H1 (cell line): ENCODE measurements at regions not wholly inside any gene's neighbourhood (a gene's known extent, or its start where the extent isn't known, plus 50 kb on each side); places are given as distances from the start of the nearest gene placed in this dataset.

Source experiments
- CTCF ChIA-PET: fragments of 300-600 bp; sonication (Branson Sonifier 250); formaldehyde crosslinking; loops from one replicate; lab custom pipeline; 2021; ENCODE audit not compliant: partially characterized antibody; lab: Charles Lee
- POLR2A ChIA-PET: fragments of 300-600 bp; sonication (Branson Sonifier 250); formaldehyde crosslinking; loops from one replicate; lab custom pipeline; 2021; ENCODE audit warnings: inconsistent platforms; ENCODE audit not compliant: partially characterized antibody; lab: Charles Lee
- DNase-seq, 2 experiments: peaks; one replicate each; pipeline versions ENCODE4 v3.0.0 to v3.0.0-alpha.2; 2010 to 2022; ENCODE audit warnings: low spot score in 2 of 2, low read depth in 1 of 2, mixed read lengths in 1 of 2
- FAIRE-seq: peaks from 2 replicates; lab custom pipeline; 2011; peaks lifted over from hg19 to GRCh38; lab: Jason Lieb, UNC
- H2AFZ ChIP-seq: 2 replicates; pipeline ENCODE4 v1.8.1; 2012; ENCODE audit warnings: low read length, inconsistent platforms
- H2AK5ac ChIP-seq: 2 replicates; pipeline ENCODE4 v1.6.1; 2013; ENCODE audit warnings: low read depth, low read length
- H2BK120ac ChIP-seq: replicated peaks from 2 replicates; pipeline ENCODE3; 2013; ENCODE audit warnings: low read depth, low read length, inconsistent platforms
- H2BK12ac ChIP-seq: 2 replicates; pipeline ENCODE4 v1.6.1; 2013; ENCODE audit warnings: low read depth, low read length
- H2BK15ac ChIP-seq: 2 replicates; pipeline ENCODE4 v1.6.1; 2013; ENCODE audit warnings: low read length
- H2BK20ac ChIP-seq: 2 replicates; pipeline ENCODE4 v1.6.1; 2013; ENCODE audit warnings: low read length
- H2BK5ac ChIP-seq: 2 replicates; pipeline ENCODE4 v1.6.1; 2013; ENCODE audit warnings: low read depth, low read length
- H3K14ac ChIP-seq: 2 replicates; pipeline ENCODE4 v1.6.1; 2013; ENCODE audit warnings: inconsistent platforms; ENCODE audit not compliant: insufficient read length
- H3K18ac ChIP-seq: 2 replicates; pipeline ENCODE4 v1.6.1; 2013; ENCODE audit warnings: low read length; ENCODE audit errors: extremely low read depth
- H3K23ac ChIP-seq: 2 replicates; pipeline ENCODE4 v1.6.1; 2013; ENCODE audit warnings: inconsistent platforms; ENCODE audit not compliant: insufficient read length
- H3K23me2 ChIP-seq: 2 replicates; pipeline ENCODE4 v1.6.1; 2013; ENCODE audit warnings: low read depth, low read length
- H3K27ac ChIP-seq: 2 replicates; pipeline ENCODE4 v1.6.1; 2011; ENCODE audit warnings: low read depth, low read length, inconsistent platforms
- H3K27me3 ChIP-seq, 4 experiments: replicated peaks in 1 of 4; 1 replicate in 1 of 4; 2 replicates in 3 of 4; pipeline versions ENCODE4 v1.6.1 to v1.8.1; 2011 to 2013; ENCODE audit warnings: low read length in 3 of 4, mild to moderate bottlenecking in 3 of 4, inconsistent platforms in 2 of 4, mixed read lengths in 2 of 4, moderate library complexity in 1 of 4; ENCODE audit not compliant: control insufficient read depth in 3 of 4, insufficient read depth in 3 of 4; ENCODE audit errors: extremely low read depth in 1 of 4
- H3K36me3 ChIP-seq, 4 experiments: 2 replicates each; pipeline versions ENCODE4 v1.6.1 to v1.8.1; 2011 to 2013; ENCODE audit warnings: mild to moderate bottlenecking in 4 of 4, low read length in 3 of 4, moderate library complexity in 2 of 4, control low read depth in 1 of 4, inconsistent platforms in 1 of 4; ENCODE audit not compliant: insufficient read depth in 4 of 4, control insufficient read depth in 2 of 4
- H3K4ac ChIP-seq: replicated peaks from 2 replicates; pipeline ENCODE3; 2013; ENCODE audit warnings: low read length, low read depth, mixed read lengths, inconsistent platforms; ENCODE audit not compliant: insufficient read length
- H3K4me1 ChIP-seq, 4 experiments: replicated peaks in 1 of 4; 1 replicate in 1 of 4; 2 replicates in 3 of 4; pipeline versions ENCODE4 v1.6.1 to v1.8.1; 2011 to 2013; ENCODE audit warnings: low read length in 3 of 4, inconsistent platforms in 2 of 4, mixed read lengths in 1 of 4; ENCODE audit not compliant: insufficient read depth in 4 of 4, control insufficient read depth in 3 of 4
- H3K4me2 ChIP-seq, 2 experiments: 2 replicates each; pipeline versions ENCODE4 v1.6.1 to v1.8.1; 2011 to 2013; ENCODE audit warnings: low read depth in 2 of 2, low read length in 2 of 2, control low read depth in 1 of 2, inconsistent platforms in 1 of 2, mild to moderate bottlenecking in 1 of 2; ENCODE audit not compliant: insufficient read depth in 1 of 2
- H3K4me3 ChIP-seq, 4 experiments: fragments of 200-600, 300-600 bp in 1 of 4; sonication (generic), shearing (Covaris generic), sonication (Bioruptor Twin) in 1 of 4; 2 replicates each; pipeline versions ENCODE4 v1.5.1 to v1.8.1; 2011 to 2016; ENCODE audit warnings: low read length in 4 of 4, low read depth in 3 of 4, control low read depth in 2 of 4, inconsistent platforms in 2 of 4, mild to moderate bottlenecking in 2 of 4, mixed read lengths in 1 of 4, moderate library complexity in 1 of 4; ENCODE audit not compliant: insufficient read depth in 2 of 4; ENCODE audit errors: extremely low read depth in 1 of 4
- H3K56ac ChIP-seq: replicated peaks from 2 replicates; pipeline ENCODE3; 2013; ENCODE audit warnings: low read depth, mild to moderate bottlenecking, mixed read lengths, low read length, inconsistent platforms; ENCODE audit not compliant: insufficient read length
- H3K79me1 ChIP-seq: 2 replicates; pipeline ENCODE4 v1.6.1; 2013; ENCODE audit warnings: low read depth, low read length, control low read depth
- H3K79me2 ChIP-seq, 2 experiments: 2 replicates each; pipeline versions ENCODE4 v1.6.1 to v1.8.1; 2012 to 2013; ENCODE audit warnings: low read length in 2 of 2, mild to moderate bottlenecking in 2 of 2, inconsistent platforms in 1 of 2; ENCODE audit not compliant: insufficient read depth in 2 of 2, control insufficient read depth in 1 of 2
- H3K9ac ChIP-seq, 4 experiments: replicated peaks in 1 of 4; 1 replicate in 1 of 4; 2 replicates in 3 of 4; pipeline versions ENCODE4 v1.6.1 to v1.8.1; 2011 to 2013; ENCODE audit warnings: low read depth in 3 of 4, low read length in 3 of 4, control low read depth in 2 of 4, mild to moderate bottlenecking in 2 of 4, moderate library complexity in 2 of 4, inconsistent platforms in 1 of 4; ENCODE audit errors: extremely low read depth in 1 of 4
- H3K9me3 ChIP-seq, 2 experiments: 2 replicates each; pipeline versions ENCODE4 v1.6.1 to v1.8.1; 2012 to 2013; ENCODE audit warnings: mild to moderate bottlenecking in 2 of 2, moderate library complexity in 2 of 2, control low read depth in 1 of 2, inconsistent platforms in 1 of 2, low read depth in 1 of 2, low read length in 1 of 2, mixed read lengths in 1 of 2; ENCODE audit not compliant: insufficient read depth in 2 of 2
- H4K20me1 ChIP-seq, 2 experiments: replicated peaks in 1 of 2; 2 replicates each; pipeline versions ENCODE3 to v1.8.1; 2011 to 2013; ENCODE audit warnings: inconsistent platforms in 2 of 2, low read length in 2 of 2, mild to moderate bottlenecking in 1 of 2; ENCODE audit not compliant: insufficient read depth in 2 of 2, control insufficient read depth in 1 of 2
- H4K5ac ChIP-seq: 2 replicates; pipeline ENCODE4 v1.6.1; 2013; ENCODE audit warnings: low read length, low read depth, mixed read lengths, inconsistent platforms; ENCODE audit not compliant: insufficient read length
- H4K8ac ChIP-seq: 2 replicates; pipeline ENCODE4 v1.8.0; 2013; ENCODE audit warnings: mild to moderate bottlenecking, moderate library complexity, low read length, inconsistent platforms; ENCODE audit not compliant: insufficient read depth; ENCODE audit errors: extremely low read depth
- H4K91ac ChIP-seq: replicated peaks from 2 replicates; pipeline ENCODE3; 2013; ENCODE audit warnings: low read length, mixed read lengths, inconsistent platforms; ENCODE audit not compliant: insufficient read length
- ATF3 ChIP-seq: IDR thresholded peaks from 2 replicates; pipeline ENCODE4 v1.6.1; 2011; ENCODE audit warnings: low read depth, mild to moderate bottlenecking, low read length; ENCODE audit not compliant: insufficient read depth
- CBX8 ChIP-seq: fragments of 300-800, 300-1000 bp; sonication (generic); IDR thresholded peaks from 2 replicates; pipeline ENCODE4 v1.7.1; 2016; ENCODE audit warnings: low read depth, low read length, borderline replicate concordance
- EZH2 ChIP-seq: fragments of 200-600 bp; sonication (generic); IDR thresholded peaks from 2 replicates; pipeline ENCODE4 v1.7.1; 2012; ENCODE audit warnings: low read depth, mild to moderate bottlenecking, moderate library complexity, low read length, inconsistent platforms; ENCODE audit not compliant: severe bottlenecking
- FOSL1 ChIP-seq: IDR thresholded peaks from 2 replicates; pipeline ENCODE4 v1.6.1; 2011; ENCODE audit warnings: mild to moderate bottlenecking, low read depth, low read length, moderate library complexity; ENCODE audit not compliant: insufficient read depth
- GABPA ChIP-seq: IDR thresholded peaks from 2 replicates; pipeline ENCODE4 v1.6.1; 2011; ENCODE audit warnings: mild to moderate bottlenecking, low read length, moderate library complexity, borderline replicate concordance; ENCODE audit not compliant: insufficient read depth
- GTF2F1 ChIP-seq: IDR thresholded peaks from 2 replicates; pipeline ENCODE4 v1.6.1; 2012; ENCODE audit warnings: low read depth, low read length, improper control_type of control experiment, borderline replicate concordance
- JUN ChIP-seq: IDR thresholded peaks from 2 replicates; pipeline ENCODE4 v1.6.1; 2011; ENCODE audit warnings: low read depth, mild to moderate bottlenecking, improper control_type of control experiment, low read length
- KDM5A ChIP-seq: fragments of 200-600 bp; IDR thresholded peaks from 2 replicates; pipeline ENCODE4 v1.7.1; 2012; ENCODE audit warnings: mild to moderate bottlenecking, low read length, inconsistent platforms, mixed read lengths
- PHF8 ChIP-seq: fragments of 200-600 bp; sonication (generic); conservative IDR thresholded peaks from 2 replicates; pipeline ENCODE4 v1.7.1; 2012; ENCODE audit warnings: low read depth, mild to moderate bottlenecking, inconsistent platforms, low read length, moderate library complexity
- POLR2AphosphoS5 ChIP-seq: IDR thresholded peaks from 2 replicates; pipeline ENCODE4 v1.6.1; 2011; ENCODE audit warnings: low read depth, low read length
- POU5F1 ChIP-seq: IDR thresholded peaks from 2 replicates; pipeline ENCODE4 v1.6.1; 2011; ENCODE audit warnings: low read depth, mild to moderate bottlenecking, low read length, moderate library complexity
- RAD21 ChIP-seq, 2 experiments: IDR thresholded peaks in 1 of 2; conservative IDR thresholded peaks in 1 of 2; 2 replicates each; pipeline ENCODE4 v1.6.1; 2011; ENCODE audit warnings: low read depth in 2 of 2, low read length in 2 of 2, improper control_type of control experiment in 1 of 2, inconsistent platforms in 1 of 2, mild to moderate bottlenecking in 1 of 2, moderate library complexity in 1 of 2
- SIX5 ChIP-seq: IDR thresholded peaks from 2 replicates; pipeline ENCODE4 v1.6.1; 2011; ENCODE audit warnings: mild to moderate bottlenecking, low read depth, low read length
- WGBS, 2 experiments: shearing (Covaris generic) in 1 of 2; methylation state at CpG; one replicate each; pipeline versions ENCODE4 v1.1.6 to v1.1.7; 2013 to 2015; ENCODE audit warnings: low lambda C conversion rate in 2 of 2, mixed read lengths in 2 of 2, inconsistent platforms in 1 of 2, low coverage in 1 of 2, missing lambda C conversion rate in 1 of 2; ENCODE audit not compliant: insufficient replicate concordance in 2 of 2, insufficient coverage in 1 of 2, insufficient read length in 1 of 2; ENCODE audit errors: extremely low coverage in 1 of 2, missing lambda C conversion rate in 1 of 2; 5-methylcytosine and 5-hydroxymethylcytosine counted together

GRCh38 chr5:91438871-91439270, 55.8 kb upstream of the ARRDC3 start:
- no peak overlapping the region for H3K4ac ChIP-seq
- H4K91ac ChIP-seq: no peak overlapping the region
- H3K4me3 ChIP-seq: no peak overlapping the region
- H3K27me3 ChIP-seq: no peaks in the 10 kb centered on the region
- no peaks in the 10 kb centered on the region for H4K20me1 ChIP-seq
- no peak overlapping the region for H3K56ac ChIP-seq
- FAIRE-seq (peak; percentile 57), DNase-seq (no peak)
- no peak overlapping the region for H3K18ac ChIP-seq
- no peaks in the 10 kb centered on the region for H3K23me2 ChIP-seq
- no peak overlapping the region for H2BK5ac ChIP-seq
- CTCF ChIA-PET: interaction anchor here (0.7 to 4.7 kb wide), 10 partner anchors 10 to 219 kb away, joined by 3 to 12 read pairs (median 4); no protein-coding TSS in a partner anchor
- 100% methylated on average over 1 of the region's 1 CpG; no CpG with 5 or more reads in 1 of the 2 experiments for WGBS, 2 experiments
- no peak overlapping the region for H3K23ac ChIP-seq
- H2AFZ ChIP-seq: no peak overlapping the region
- no peak overlapping the region for H2BK20ac ChIP-seq
- no peak overlapping the region for H3K14ac ChIP-seq
- no peak overlapping the region for H2BK12ac ChIP-seq
- H3K9ac ChIP-seq: no peak overlapping the region
- H3K4me1 ChIP-seq: peaks cover 0 to 2% (median under 1%) of the 10 kb centered on the region in 4 experiments; a peak in 3 of 7 replicates
- H2AK5ac ChIP-seq: no peak overlapping the region
- H3K27ac ChIP-seq: no peak overlapping the region
- H4K8ac ChIP-seq: no peak overlapping the region
- no peaks in the 10 kb centered on the region for H3K79me1 ChIP-seq
- POLR2A ChIA-PET: no interaction called here
- H2BK120ac ChIP-seq: no peak overlapping the region
- H3K79me2 ChIP-seq: no peaks in the 10 kb centered on the region
- H4K5ac ChIP-seq: no peak overlapping the region
- no peak overlapping the region for H3K4me2 ChIP-seq
- no peaks in the 10 kb centered on the region for H3K36me3 ChIP-seq
- H2BK15ac ChIP-seq: no peak overlapping the region
- H3K9me3 ChIP-seq: no peaks in the 10 kb centered on the region
- TF ChIP-seq ATF3: no peak
- TF ChIP-seq JUN: no peak
- no peak for TF ChIP-seq GTF2F1
- TF ChIP-seq POU5F1: no peak
- TF ChIP-seq POLR2AphosphoS5: no peak
- TF ChIP-seq GABPA: no peak
- no peak for TF ChIP-seq PHF8
- peak in 1 of 2 experiments; percentile 45; a peak in 3 of 4 replicates for TF ChIP-seq RAD21 (IDR thresholded peaks at IDR 0.05 in 1 of 2, conservative IDR thresholded peaks at IDR 0.05 in 1 of 2; ENCODE audit: low read depth in 2 of 2, low read length in 2 of 2)
- no peak for TF ChIP-seq FOSL1
- TF ChIP-seq KDM5A: no peak
- TF ChIP-seq EZH2: no peak
- TF ChIP-seq SIX5: no peak
- TF ChIP-seq CBX8: no peak
